ENCODE measurements at regions not wholly inside any gene's neighbourhood (a gene's known extent, or its start where the extent isn't known, plus 50 kb on each side); places are given as distances from the start of the nearest gene placed in this dataset.

GRCh38 chr5:176180339-176180738, 57.9 kb upstream of the SIMC1 start:
- H3K4me1 ChIP-seq (ENCODE audit: low read length), result peaks cover 14% of the 10 kb centered on the region
- TF ChIP-seq CTCF (IDR thresholded peaks at IDR 0.05; ENCODE audit: low read depth, low read length) (no peak), EZH2phosphoT487 (IDR thresholded peaks at IDR 0.05; ENCODE audit: low read depth) (no peak)

GRCh38 chr5:176180781-176181180, 57.4 kb upstream of the SIMC1 start:
- no peak overlapping the region for H3K27ac ChIP-seq (ENCODE audit: low read length)
- no peaks in the 10 kb centered on the region for H3K9me3 ChIP-seq (ENCODE audit: insufficient read depth, low read length)
- H3K27me3 ChIP-seq (ENCODE audit: low read depth, low read length), result peaks cover 62% of the 10 kb centered on the region
- H2AFZ ChIP-seq (ENCODE audit: low read depth, low read length), result no peak overlapping the region
- H3K79me2 ChIP-seq (ENCODE audit: low read length), result no peaks in the 10 kb centered on the region
- H3K36me3 ChIP-seq (replicated peaks; ENCODE audit: low read depth, low read length), result no peaks in the 10 kb centered on the region
- H3K4me3 ChIP-seq (ENCODE audit: low read length), result no peak overlapping the region
- no peak overlapping the region for H3K4me2 ChIP-seq (ENCODE audit: low read length)
- no peaks in the 10 kb centered on the region for H4K20me1 ChIP-seq (ENCODE audit: insufficient read depth, low read length)
- no peak overlapping the region for H3K9ac ChIP-seq (ENCODE audit: low read length)
- TF ChIP-seq CTCF (IDR thresholded peaks at IDR 0.05; ENCODE audit: low read depth, low read length) (no peak), EZH2phosphoT487 (IDR thresholded peaks at IDR 0.05; ENCODE audit: low read depth) (no peak)
- H3K4me1 ChIP-seq (ENCODE audit: low read length), result peaks cover 12% of the 10 kb centered on the region

More at GRCh38 chr5:176180339-176180738, 57.9 kb upstream of the SIMC1 start:
- Histone ChIP-seq H3K9ac (ENCODE audit: low read length) (no peak overlapping the region), H3K27ac (ENCODE audit: low read length) (no peak overlapping the region), H3K36me3 (replicated peaks; ENCODE audit: low read depth, low read length) (no peaks in the 10 kb centered on the region), H2AFZ (ENCODE audit: low read depth, low read length) (no peak overlapping the region), H3K27me3 (ENCODE audit: low read depth, low read length) (peaks cover 66% of the 10 kb centered on the region), H4K20me1 (ENCODE audit: insufficient read depth, low read length) (no peaks in the 10 kb centered on the region), H3K9me3 (ENCODE audit: insufficient read depth, low read length) (no peaks in the 10 kb centered on the region), H3K79me2 (ENCODE audit: low read length) (no peaks in the 10 kb centered on the region), H3K4me3 (ENCODE audit: low read length) (no peak overlapping the region), H3K4me2 (ENCODE audit: low read length) (no peak overlapping the region)

- Histone ChIP-seq H3K4me1 (ENCODE audit: low read length) (peaks cover 6% of the 10 kb centered on the region), H3K27me3 (ENCODE audit: low read depth, low read length) (peaks cover 56% of the 10 kb centered on the region), H3K9ac (ENCODE audit: low read length) (no peak overlapping the region), H3K9me3 (ENCODE audit: insufficient read depth, low read length) (no peaks in the 10 kb centered on the region), H3K4me2 (ENCODE audit: low read length) (no peak overlapping the region), H3K36me3 (replicated peaks; ENCODE audit: low read depth, low read length) (no peaks in the 10 kb centered on the region), H3K79me2 (ENCODE audit: low read length) (no peaks in the 10 kb centered on the region), H2AFZ (ENCODE audit: low read depth, low read length) (no peak overlapping the region), H3K4me3 (ENCODE audit: low read length) (no peak overlapping the region), H3K27ac (ENCODE audit: low read length) (no peak overlapping the region), H4K20me1 (ENCODE audit: insufficient read depth, low read length) (no peaks in the 10 kb centered on the region)
- TF ChIP-seq CTCF (IDR thresholded peaks at IDR 0.05; ENCODE audit: low read depth, low read length) (no peak), EZH2phosphoT487 (IDR thresholded peaks at IDR 0.05; ENCODE audit: low read depth) (no peak)
Measured at GRCh38 chr5:176181271-176181855, 56.9 kb upstream of the SIMC1 start.

GRCh38 chr5:176183321-176184074, 54.7 kb upstream of the SIMC1 start:
- no peak overlapping the region for H3K9ac ChIP-seq (ENCODE audit: low read length)
- H3K36me3 ChIP-seq (replicated peaks; ENCODE audit: low read depth, low read length), result no peaks in the 10 kb centered on the region
- no peak overlapping the region for H3K4me2 ChIP-seq (ENCODE audit: low read length)
- H3K9me3 ChIP-seq (ENCODE audit: insufficient read depth, low read length), result no peaks in the 10 kb centered on the region
- no peak overlapping the region for H2AFZ ChIP-seq (ENCODE audit: low read depth, low read length)
- no peaks in the 10 kb centered on the region for H4K20me1 ChIP-seq (ENCODE audit: insufficient read depth, low read length)
- no peak overlapping the region for H3K27ac ChIP-seq (ENCODE audit: low read length)
- TF ChIP-seq EZH2phosphoT487 (IDR thresholded peaks at IDR 0.05; ENCODE audit: low read depth), result no peak
- TF ChIP-seq CTCF (IDR thresholded peaks at IDR 0.05; ENCODE audit: low read depth, low read length), result no peak
- peaks cover 40% of the 10 kb centered on the region for H3K27me3 ChIP-seq (ENCODE audit: low read depth, low read length)
- H3K4me3 ChIP-seq (ENCODE audit: low read length), result no peak overlapping the region
- H3K4me1 ChIP-seq (ENCODE audit: low read length), result no peaks in the 10 kb centered on the region
- H3K79me2 ChIP-seq (ENCODE audit: low read length), result no peaks in the 10 kb centered on the region

All from OCI-LY3 (cell line).